WERI-Rb-1 (cell line): ENCODE measurements at regions not wholly inside any gene's neighbourhood (a gene's known extent, or its start where the extent isn't known, plus 50 kb on each side); places are given as distances from the start of the nearest gene placed in this dataset.
"Not testable (repeated sequence)": the region's sequence is repeated elsewhere in the genome, so short reads cannot be mapped to it uniquely, and the experiment has no call there.

Experiments used
- DNase-seq: peaks from one replicate; pipeline ENCODE4 v3.0.0-alpha.2; 2020
- H3K27ac ChIP-seq: fragments of 250-450 bp; sonication (Bioruptor Pico); 2 replicates; pipeline ENCODE4 v1.5.1; 2020; ENCODE audit warnings: mild to moderate bottlenecking, moderate library complexity
- H3K27me3 ChIP-seq: fragments of 250-450 bp; sonication (Bioruptor Pico); 2 replicates; pipeline ENCODE4 v1.5.1; 2021; ENCODE audit warnings: mild to moderate bottlenecking, low read depth, moderate library complexity; ENCODE audit not compliant: insufficient read depth, severe bottlenecking
- H3K36me3 ChIP-seq: fragments of 250-450 bp; sonication (Bioruptor Pico); 2 replicates; pipeline ENCODE4 v1.5.1; 2020; ENCODE audit warnings: mild to moderate bottlenecking, moderate library complexity
- H3K4me3 ChIP-seq: 2 replicates; pipeline ENCODE4 v1.5.1; 2011; ENCODE audit warnings: low read depth, mild to moderate bottlenecking, control low read depth, low read length
- H3K9me3 ChIP-seq: fragments of 250-450 bp; sonication (Bioruptor Pico); 2 replicates; pipeline ENCODE4 v1.5.1; 2021; ENCODE audit warnings: mild to moderate bottlenecking, moderate library complexity; ENCODE audit not compliant: severe bottlenecking
- CTCF ChIP-seq: IDR thresholded peaks from 2 replicates; pipeline ENCODE4 v1.5.1; 2011; ENCODE audit warnings: low read depth, mild to moderate bottlenecking, control low read depth, inconsistent platforms, low read length

GRCh38 chr5:113703266-113703665 lies 189.8 kb downstream of the YTHDC2 start:
- DNase-seq = no peak
- no peak overlapping the region for H3K4me3 ChIP-seq
- H3K36me3 ChIP-seq = no peaks in the 10 kb centered on the region
- no peak for TF ChIP-seq CTCF
- no peaks in the 10 kb centered on the region for H3K27me3 ChIP-seq
- H3K9me3 ChIP-seq = peaks cover 7% of the 10 kb centered on the region
- no peak overlapping the region for H3K27ac ChIP-seq

GRCh38 chr5:113705657-113706056 lies 192.2 kb downstream of the YTHDC2 start:
- DNase-seq = no peak
- H3K36me3 ChIP-seq = no peaks in the 10 kb centered on the region
- H3K27ac ChIP-seq = no peak overlapping the region
- no peak overlapping the region for H3K4me3 ChIP-seq
- H3K9me3 ChIP-seq = peaks cover 7% of the 10 kb centered on the region
- H3K27me3 ChIP-seq = no peaks in the 10 kb centered on the region
- TF ChIP-seq CTCF = no peak

- TF ChIP-seq CTCF = no peak
- no peak overlapping the region for H3K4me3 ChIP-seq
- no peak for DNase-seq
- H3K27me3 ChIP-seq = no peaks in the 10 kb centered on the region
- no peak overlapping the region for H3K27ac ChIP-seq
- no peaks in the 10 kb centered on the region for H3K36me3 ChIP-seq
- H3K9me3 ChIP-seq = no peaks in the 10 kb centered on the region
Measured at GRCh38 chr5:113713051-113713450, 199.6 kb downstream of the YTHDC2 start.

GRCh38 chr5:113715921-113716320 lies 202.4 kb downstream of the YTHDC2 start:
- not testable (repeated sequence) for DNase-seq, H3K27ac ChIP-seq, H3K27me3 ChIP-seq, H3K4me3 ChIP-seq, H3K9me3 ChIP-seq, H3K36me3 ChIP-seq

- no peaks in the 10 kb centered on the region for H3K9me3 ChIP-seq
- H3K36me3 ChIP-seq = no peaks in the 10 kb centered on the region
- TF ChIP-seq CTCF = no peak
- no peak overlapping the region for H3K27ac ChIP-seq
- DNase-seq = peak; percentile 25
- H3K4me3 ChIP-seq = no peak overlapping the region
- peaks cover 3% of the 10 kb centered on the region for H3K27me3 ChIP-seq
Measured at GRCh38 chr5:113719549-113719948, 206.1 kb downstream of the YTHDC2 start.

GRCh38 chr5:113721171-113721570 lies 207.7 kb downstream of the YTHDC2 start:
- no peak overlapping the region for H3K4me3 ChIP-seq

More at GRCh38 chr5:113721171-113721570, 207.7 kb downstream of the YTHDC2 start:
- Histone ChIP-seq H3K9me3 (no peaks in the 10 kb centered on the region), H3K27ac (no peak overlapping the region), H3K27me3 (peaks cover 3% of the 10 kb centered on the region), H3K36me3 (no peaks in the 10 kb centered on the region)
- TF ChIP-seq CTCF = no peak
- no peak for DNase-seq
